Ascending aorta (tissue), 2 donors: ENCODE measurements at regions not wholly inside any gene's neighbourhood (a gene's known extent, or its start where the extent isn't known, plus 50 kb on each side); places are given as distances from the start of the nearest gene placed in this dataset.

Source experiments
- DNase-seq, 2 donors: peaks; one replicate each; pipeline ENCODE4 v3.0.0-alpha.2; 2019; ENCODE audit warnings: low spot score in 2 of 2
- H3K27ac ChIP-seq, 2 donors: fragments of 200-600 bp; sonication (generic); one replicate each; pipeline ENCODE4 v1.5.1; 2016 to 2017; ENCODE audit warnings: mild to moderate bottlenecking in 1 of 2
- H3K27me3 ChIP-seq: fragments of 200-600 bp; sonication (generic); one replicate; pipeline ENCODE4 v1.5.1; 2017
- H3K36me3 ChIP-seq, 2 donors: fragments of 200-600 bp; sonication (generic); one replicate each; pipeline ENCODE4 v1.5.1; 2016
- H3K4me1 ChIP-seq, 2 donors: fragments of 200-600 bp; sonication (generic); one replicate each; pipeline ENCODE4 v1.5.1; 2016 to 2017; ENCODE audit warnings: mild to moderate bottlenecking in 1 of 2
- H3K4me3 ChIP-seq, 2 donors: fragments of 200-600 bp; sonication (generic); one replicate each; pipeline ENCODE4 v1.5.1; 2016 to 2017; ENCODE audit warnings: mild to moderate bottlenecking in 1 of 2
- H3K9me3 ChIP-seq, 2 donors: fragments of 200-600 bp; sonication (generic); one replicate each; pipeline ENCODE4 v1.5.1; 2016
- intact Hi-C: fragments of 100-400 bp; cut with DNase I; formaldehyde crosslinking; loops from one replicate; pipeline ENCODE4 v1.15.1; 2023
- TF ChIP-seq, protein P1 (sequence below), 3 experiments: fragments of 200-600 bp in 2 of 3; fragments of 450-650 bp in 1 of 3; sonication (generic) in 2 of 3; IDR thresholded peaks; one replicate each; pipeline ENCODE4 v1.5.1; 2016 to 2019; ENCODE audit warnings: antibody characterized with exemption in 3 of 3, mild to moderate bottlenecking in 1 of 3, moderate library complexity in 1 of 3

DNA sequence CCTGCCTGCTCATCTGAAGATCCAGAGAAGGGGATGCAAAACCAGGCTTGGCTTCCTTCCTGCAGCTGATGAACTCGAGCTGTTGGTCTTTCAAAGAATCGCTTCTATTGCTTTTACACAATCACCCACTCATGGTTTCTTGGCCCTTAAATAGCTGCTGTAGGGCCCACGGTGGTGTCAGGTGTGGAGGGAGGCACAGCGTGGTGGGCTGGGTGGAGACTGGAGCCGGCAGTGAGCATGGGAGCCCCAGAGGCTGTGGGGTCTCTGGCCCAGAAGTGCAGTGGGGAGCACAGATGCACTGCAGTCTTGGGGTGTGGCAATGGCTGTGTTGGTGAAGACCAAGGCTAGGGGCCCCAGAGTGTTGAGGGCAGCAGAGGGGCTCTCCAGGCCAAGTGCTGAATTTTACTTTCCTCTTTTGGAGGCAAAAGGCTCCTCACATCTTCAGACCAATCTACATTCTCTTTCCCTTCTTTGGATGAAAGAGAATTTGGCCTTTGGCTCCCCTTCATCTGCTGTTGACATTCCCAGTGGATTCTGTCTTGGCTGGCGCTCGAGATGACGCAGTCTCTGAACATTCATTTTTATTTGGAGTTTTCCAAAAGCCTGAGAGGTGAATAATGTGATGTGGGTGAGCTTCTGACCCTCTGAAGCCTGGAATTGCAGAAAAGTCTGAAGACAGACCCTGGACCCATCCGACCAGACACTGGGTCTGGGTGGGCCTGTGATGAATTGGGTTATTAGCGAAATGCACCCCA lies 70.1 kb upstream of the ASB18 start:
- Histone ChIP-seq H3K9me3 (no peaks in the 10 kb centered on the region), H3K36me3 (no peaks in the 10 kb centered on the region), H3K4me3 (no peak overlapping the region), H3K27me3 (no peaks in the 10 kb centered on the region), H3K27ac (peak overlapping the region; percentile 50 to 52), H3K4me1 (peaks cover 5% of the 10 kb centered on the region in 2 donors)
- intact Hi-C loops: no loop called here
- DNase-seq: no peak
- TF ChIP-seq, protein P1, sequence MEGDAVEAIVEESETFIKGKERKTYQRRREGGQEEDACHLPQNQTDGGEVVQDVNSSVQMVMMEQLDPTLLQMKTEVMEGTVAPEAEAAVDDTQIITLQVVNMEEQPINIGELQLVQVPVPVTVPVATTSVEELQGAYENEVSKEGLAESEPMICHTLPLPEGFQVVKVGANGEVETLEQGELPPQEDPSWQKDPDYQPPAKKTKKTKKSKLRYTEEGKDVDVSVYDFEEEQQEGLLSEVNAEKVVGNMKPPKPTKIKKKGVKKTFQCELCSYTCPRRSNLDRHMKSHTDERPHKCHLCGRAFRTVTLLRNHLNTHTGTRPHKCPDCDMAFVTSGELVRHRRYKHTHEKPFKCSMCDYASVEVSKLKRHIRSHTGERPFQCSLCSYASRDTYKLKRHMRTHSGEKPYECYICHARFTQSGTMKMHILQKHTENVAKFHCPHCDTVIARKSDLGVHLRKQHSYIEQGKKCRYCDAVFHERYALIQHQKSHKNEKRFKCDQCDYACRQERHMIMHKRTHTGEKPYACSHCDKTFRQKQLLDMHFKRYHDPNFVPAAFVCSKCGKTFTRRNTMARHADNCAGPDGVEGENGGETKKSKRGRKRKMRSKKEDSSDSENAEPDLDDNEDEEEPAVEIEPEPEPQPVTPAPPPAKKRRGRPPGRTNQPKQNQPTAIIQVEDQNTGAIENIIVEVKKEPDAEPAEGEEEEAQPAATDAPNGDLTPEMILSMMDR (IDR thresholded peaks at IDR 0.05): no peak

- peaks cover 5% of the 10 kb centered on the region in 2 donors for H3K4me1 ChIP-seq
- no peaks in the 10 kb centered on the region for H3K36me3 ChIP-seq
- H3K4me3 ChIP-seq: no peak overlapping the region
- no peak for DNase-seq
- H3K27me3 ChIP-seq: no peaks in the 10 kb centered on the region
- no peaks in the 10 kb centered on the region for H3K9me3 ChIP-seq
- TF ChIP-seq, protein P1 (IDR thresholded peaks at IDR 0.05): no peak
- intact Hi-C loops: no loop called here
- peak overlapping the region in 1 of 2 donors; percentile 52 for H3K27ac ChIP-seq
These were observed 71.7 kb upstream of the ASB18 start for GRCh38 chr2:236335696-236336574.

GRCh38 chr2:236336575-236337464 lies 72.6 kb upstream of the ASB18 start:
- Histone ChIP-seq H3K9me3 (no peaks in the 10 kb centered on the region), H3K36me3 (no peaks in the 10 kb centered on the region), H3K4me1 (peaks cover 5% of the 10 kb centered on the region in 2 donors), H3K4me3 (no peak overlapping the region), H3K27me3 (no peaks in the 10 kb centered on the region), H3K27ac (no peak overlapping the region)
- no peak for DNase-seq
- intact Hi-C loops: no loop called here
- TF ChIP-seq, protein P1 (IDR thresholded peaks at IDR 0.05): no peak

DNA sequence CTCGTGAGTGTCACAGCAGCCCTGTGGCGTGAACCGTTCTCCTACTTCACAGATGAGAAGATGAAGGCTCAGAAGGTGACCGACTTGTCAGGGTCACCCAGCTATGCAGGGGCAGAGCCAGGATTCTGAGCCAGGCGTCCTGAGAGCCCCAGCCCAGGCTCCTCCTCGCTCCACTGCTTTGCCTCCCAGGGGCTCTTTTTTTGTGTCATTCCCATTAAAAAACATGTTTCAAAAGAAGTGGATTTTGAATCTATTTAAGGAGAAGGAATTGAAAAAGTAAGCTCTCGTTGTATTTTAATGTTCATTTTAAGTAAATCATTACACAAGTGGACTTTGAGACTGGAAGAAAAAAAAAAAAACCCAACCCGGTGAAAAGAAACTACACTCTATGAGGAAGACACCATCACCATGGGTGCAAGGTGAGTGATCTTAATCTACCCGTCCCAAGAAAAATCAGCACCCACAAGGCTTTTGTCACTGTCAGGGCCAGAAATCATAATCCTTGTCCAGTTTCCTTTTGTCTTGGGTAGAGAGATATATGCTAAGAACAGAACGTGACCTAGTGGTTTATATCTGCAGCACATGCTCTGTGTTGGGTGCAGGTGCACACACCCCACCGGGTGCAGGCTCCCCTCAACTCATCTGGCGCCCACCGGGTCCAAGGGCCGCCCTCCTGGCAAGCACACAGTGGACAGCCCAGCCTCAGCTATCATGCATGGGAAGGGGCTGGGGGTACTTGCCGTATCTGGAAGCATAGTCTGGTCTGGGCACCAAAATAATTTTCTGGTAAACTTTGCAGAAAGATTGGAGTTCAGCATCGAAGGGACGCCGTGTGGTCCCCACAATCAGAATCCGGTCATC lies 73.5 kb upstream of the ASB18 start:
- TF ChIP-seq, protein P1 (IDR thresholded peaks at IDR 0.05): no peak
- Histone ChIP-seq H3K36me3 (no peaks in the 10 kb centered on the region), H3K4me3 (no peak overlapping the region), H3K9me3 (no peaks in the 10 kb centered on the region), H3K4me1 (peaks cover 5% of the 10 kb centered on the region in 2 donors), H3K27ac (no peak overlapping the region), H3K27me3 (no peaks in the 10 kb centered on the region)
- DNase-seq: no peak
- intact Hi-C loops: no loop called here
